Skeletal muscle satellite cell (primary cell): ENCODE measurements at regions not wholly inside any gene's neighbourhood (a gene's known extent, or its start where the extent isn't known, plus 50 kb on each side); places are given as distances from the start of the nearest gene placed in this dataset.

ENCODE experiments used
- H3K27me3 ChIP-seq: 2 replicates; pipeline ENCODE4 v1.7.0; 2013; ENCODE audit warnings: low read length; ENCODE audit not compliant: control insufficient read depth, insufficient read depth
- H3K36me3 ChIP-seq: 2 replicates; pipeline ENCODE4 v1.7.0; 2013; ENCODE audit warnings: mild to moderate bottlenecking, control low read depth, low read length; ENCODE audit not compliant: insufficient read depth
- H3K4me1 ChIP-seq: 2 replicates; pipeline ENCODE4 v1.7.0; 2013; ENCODE audit warnings: low read length; ENCODE audit not compliant: control insufficient read depth, insufficient read depth
- H3K4me2 ChIP-seq: 2 replicates; pipeline ENCODE4 v1.7.0; 2013; ENCODE audit warnings: mild to moderate bottlenecking, low read length
- H3K4me3 ChIP-seq: 2 replicates; pipeline ENCODE4 v1.7.0; 2013; ENCODE audit warnings: low read length
- H3K9ac ChIP-seq: 2 replicates; pipeline ENCODE4 v1.7.0; 2013; ENCODE audit warnings: mild to moderate bottlenecking, low read depth, low read length, moderate library complexity
- H3K9me3 ChIP-seq: replicated peaks from 2 replicates; pipeline ENCODE4 v1.7.0; 2013; ENCODE audit warnings: mild to moderate bottlenecking, control low read depth, low read length

- no peak overlapping the region for H3K4me3 ChIP-seq
- H3K27me3 ChIP-seq, result no peaks in the 10 kb centered on the region
- H3K9me3 ChIP-seq, result no peaks in the 10 kb centered on the region
- H3K36me3 ChIP-seq, result no peaks in the 10 kb centered on the region
- H3K9ac ChIP-seq, result no peak overlapping the region
- H3K4me2 ChIP-seq, result no peak overlapping the region
- peaks cover 4% of the 10 kb centered on the region for H3K4me1 ChIP-seq
These were observed 173.5 kb upstream of the FN1 start for GRCh38 chr2:215609089-215610032.

GRCh38 chr2:215607766-215608165, 171.9 kb upstream of the FN1 start:
- Histone ChIP-seq H3K9ac (no peak overlapping the region), H3K4me1 (peaks cover 10% of the 10 kb centered on the region), H3K4me2 (no peak overlapping the region), H3K27me3 (no peaks in the 10 kb centered on the region), H3K36me3 (no peaks in the 10 kb centered on the region), H3K4me3 (no peak overlapping the region), H3K9me3 (no peaks in the 10 kb centered on the region)

GRCh38 chr2:215606219-215606618, 170.4 kb upstream of the FN1 start:
- H3K27me3 ChIP-seq, result no peaks in the 10 kb centered on the region

GRCh38 chr2:215605214-215605613, 169.3 kb upstream of the FN1 start:
- no peak overlapping the region for H3K4me3 ChIP-seq
- peaks cover 23% of the 10 kb centered on the region for H3K4me1 ChIP-seq
- no peaks in the 10 kb centered on the region for H3K36me3 ChIP-seq
- H3K27me3 ChIP-seq, result no peaks in the 10 kb centered on the region
- H3K4me2 ChIP-seq, result no peak overlapping the region
- no peaks in the 10 kb centered on the region for H3K9me3 ChIP-seq
- no peak overlapping the region for H3K9ac ChIP-seq

More at GRCh38 chr2:215606219-215606618, 170.4 kb upstream of the FN1 start:
- Histone ChIP-seq H3K36me3 (no peaks in the 10 kb centered on the region), H3K4me2 (no peak overlapping the region), H3K9ac (no peak overlapping the region), H3K4me1 (peaks cover 23% of the 10 kb centered on the region), H3K4me3 (no peak overlapping the region), H3K9me3 (no peaks in the 10 kb centered on the region)

- H3K9ac ChIP-seq, result no peak overlapping the region
- H3K9me3 ChIP-seq, result no peaks in the 10 kb centered on the region
- no peak overlapping the region for H3K4me2 ChIP-seq
- H3K36me3 ChIP-seq, result no peaks in the 10 kb centered on the region
- H3K4me1 ChIP-seq, result peaks cover 23% of the 10 kb centered on the region
- no peak overlapping the region for H3K4me3 ChIP-seq
- H3K27me3 ChIP-seq, result no peaks in the 10 kb centered on the region
These were observed 168.7 kb upstream of the FN1 start for GRCh38 chr2:215604606-215605005.

GRCh38 chr2:215603440-215603839, 167.6 kb upstream of the FN1 start:
- H3K4me3 ChIP-seq, result no peak overlapping the region
- no peaks in the 10 kb centered on the region for H3K9me3 ChIP-seq
- H3K4me2 ChIP-seq, result no peak overlapping the region
- H3K4me1 ChIP-seq, result peaks cover 29% of the 10 kb centered on the region
- no peaks in the 10 kb centered on the region for H3K27me3 ChIP-seq
- no peak overlapping the region for H3K9ac ChIP-seq
- H3K36me3 ChIP-seq, result no peaks in the 10 kb centered on the region

GRCh38 chr2:215602997-215603396, 167.1 kb upstream of the FN1 start:
- no peak overlapping the region for H3K9ac ChIP-seq

GRCh38 chr2:215601990-215602721, 166.3 kb upstream of the FN1 start:
- no peak overlapping the region for H3K9ac ChIP-seq
- H3K4me3 ChIP-seq, result no peak overlapping the region
- H3K36me3 ChIP-seq, result no peaks in the 10 kb centered on the region
- no peaks in the 10 kb centered on the region for H3K9me3 ChIP-seq
- H3K27me3 ChIP-seq, result no peaks in the 10 kb centered on the region
- peaks cover 41% of the 10 kb centered on the region for H3K4me1 ChIP-seq
- no peak overlapping the region for H3K4me2 ChIP-seq

More at GRCh38 chr2:215602997-215603396, 167.1 kb upstream of the FN1 start:
- H3K4me3 ChIP-seq, result no peak overlapping the region
- peaks cover 33% of the 10 kb centered on the region for H3K4me1 ChIP-seq
- no peak overlapping the region for H3K4me2 ChIP-seq
- H3K27me3 ChIP-seq, result no peaks in the 10 kb centered on the region
- no peaks in the 10 kb centered on the region for H3K36me3 ChIP-seq
- H3K9me3 ChIP-seq, result no peaks in the 10 kb centered on the region

GRCh38 chr2:215601526-215601925, 165.7 kb upstream of the FN1 start:
- Histone ChIP-seq H3K27me3 (no peaks in the 10 kb centered on the region), H3K9ac (no peak overlapping the region), H3K4me3 (no peak overlapping the region), H3K4me2 (no peak overlapping the region), H3K36me3 (no peaks in the 10 kb centered on the region), H3K9me3 (no peaks in the 10 kb centered on the region), H3K4me1 (peaks cover 43% of the 10 kb centered on the region)

- Histone ChIP-seq H3K9ac (peak overlapping the region; percentile 35), H3K27me3 (no peaks in the 10 kb centered on the region), H3K4me2 (peak overlapping the region; percentile 19), H3K4me1 (peaks cover 58% of the 10 kb centered on the region), H3K4me3 (no peak overlapping the region), H3K9me3 (no peaks in the 10 kb centered on the region), H3K36me3 (no peaks in the 10 kb centered on the region)
These were observed 162.6 kb upstream of the FN1 start for GRCh38 chr2:215598376-215598975.

GRCh38 chr2:215597577-215597976, 161.7 kb upstream of the FN1 start:
- H3K9ac ChIP-seq, result peak overlapping the region; percentile 35
- H3K4me3 ChIP-seq, result no peak overlapping the region
- H3K4me1 ChIP-seq, result peaks cover 51% of the 10 kb centered on the region
- H3K4me2 ChIP-seq, result no peak overlapping the region
- H3K27me3 ChIP-seq, result no peaks in the 10 kb centered on the region
- no peaks in the 10 kb centered on the region for H3K36me3 ChIP-seq
- no peaks in the 10 kb centered on the region for H3K9me3 ChIP-seq
